ENCODE measurements at regions not wholly inside any gene's neighbourhood (a gene's known extent, or its start where the extent isn't known, plus 50 kb on each side); places are given as distances from the start of the nearest gene placed in this dataset.
A peak's percentile ranks its signal among the peaks of the same experiment; 100 is the strongest.
"Not testable (repeated sequence)": the region's sequence is repeated elsewhere in the genome, so short reads cannot be mapped to it uniquely, and the experiment has no call there.

- no peak for DNase-seq (ENCODE audit: extremely low read depth, low read depth)
Measured at GRCh38 chr7:68122801-68123200, 1126.2 kb downstream of the TYW1 start.

- no peak for DNase-seq (ENCODE audit: extremely low read depth, low read depth)
Measured at GRCh38 chr7:68125168-68125567, 1128.5 kb downstream of the TYW1 start.

- no peak for DNase-seq (ENCODE audit: extremely low read depth, low read depth)
Measured at GRCh38 chr7:68133045-68133444, 1136.4 kb downstream of the TYW1 start.

GRCh38 chr7:68143345-68143744 is 1146.7 kb downstream of the TYW1 start:
- DNase-seq (ENCODE audit: extremely low read depth, low read depth) = no peak

GRCh38 chr7:68146983-68147382 is 1150.3 kb downstream of the TYW1 start:
- no peak for DNase-seq (ENCODE audit: extremely low read depth, low read depth)

GRCh38 chr7:68147614-68148238 is 1151.1 kb downstream of the TYW1 start:
- no peak for DNase-seq (ENCODE audit: extremely low read depth, low read depth)

- DNase-seq (ENCODE audit: extremely low read depth, low read depth) = no peak
Measured at GRCh38 chr7:68148440-68148839, 1151.8 kb downstream of the TYW1 start.

GRCh38 chr7:68152205-68152604 is 1155.6 kb downstream of the TYW1 start:
- no peak for DNase-seq (ENCODE audit: extremely low read depth, low read depth)

- no peak for DNase-seq (ENCODE audit: extremely low read depth, low read depth)
Measured at GRCh38 chr7:68155676-68156075, 1159.0 kb downstream of the TYW1 start.

- no peak for DNase-seq (ENCODE audit: extremely low read depth, low read depth)
Measured at GRCh38 chr7:68158686-68159295, 1162.2 kb downstream of the TYW1 start.

- DNase-seq (ENCODE audit: extremely low read depth, low read depth) = no peak
Measured at GRCh38 chr7:68162712-68163111, 1166.1 kb downstream of the TYW1 start.

- DNase-seq (ENCODE audit: extremely low read depth, low read depth) = no peak
Measured at GRCh38 chr7:68166525-68166924, 1169.9 kb downstream of the TYW1 start.

- no peak for DNase-seq (ENCODE audit: extremely low read depth, low read depth)
Measured at GRCh38 chr7:68173513-68173912, 1176.9 kb downstream of the TYW1 start.

- peak; percentile 79 for DNase-seq (ENCODE audit: extremely low read depth, low read depth)
Measured at GRCh38 chr7:68176974-68177373, 1180.3 kb downstream of the TYW1 start.

GRCh38 chr7:68180761-68181160 is 1184.1 kb downstream of the TYW1 start:
- no peak for DNase-seq (ENCODE audit: extremely low read depth, low read depth)

- no peak for DNase-seq (ENCODE audit: extremely low read depth, low read depth)
Measured at GRCh38 chr7:68183176-68183575, 1186.5 kb downstream of the TYW1 start.

GRCh38 chr7:68185631-68186456 is 1189.2 kb downstream of the TYW1 start:
- DNase-seq (ENCODE audit: extremely low read depth, low read depth) = no peak

- no peak for DNase-seq (ENCODE audit: extremely low read depth, low read depth)
Measured at GRCh38 chr7:68187532-68187931, 1190.9 kb downstream of the TYW1 start.

- no peak for DNase-seq (ENCODE audit: extremely low read depth, low read depth)
Measured at GRCh38 chr7:68192941-68193340, 1196.3 kb downstream of the TYW1 start.

- not testable (repeated sequence) for DNase-seq (ENCODE audit: extremely low read depth, low read depth)
Measured at GRCh38 chr7:68195642-68196041, 1199.0 kb downstream of the TYW1 start.

- DNase-seq (ENCODE audit: extremely low read depth, low read depth) = no peak
Measured at GRCh38 chr7:68200051-68200670, 1203.5 kb downstream of the TYW1 start.

Measured in NCI-H460 (cell line).